Mesothelial cell of epicardium (in vitro differentiated cells): ENCODE measurements at regions not wholly inside any gene's neighbourhood (a gene's known extent, or its start where the extent isn't known, plus 50 kb on each side); places are given as distances from the start of the nearest gene placed in this dataset.

Source experiments
- DNase-seq, 2 experiments: peaks; one replicate each; pipeline ENCODE4 v3.0.0; 2021; ENCODE audit warnings: low spot score in 2 of 2; ENCODE audit not compliant: unreplicated experiment in 2 of 2
- H3K27ac Mint-ChIP-seq: 2 replicates; pipeline ENCODE4 v1.8.0; 2021; ENCODE audit warnings: mixed read lengths
- H3K27me3 Mint-ChIP-seq: 2 replicates; pipeline ENCODE4 v1.8.0; 2021; ENCODE audit warnings: low read depth, mixed read lengths
- H3K36me3 Mint-ChIP-seq: 2 replicates; pipeline ENCODE4 v1.8.0; 2021; ENCODE audit warnings: mixed read lengths
- H3K4me1 Mint-ChIP-seq: 2 replicates; pipeline ENCODE4 v1.8.0; 2021; ENCODE audit warnings: mixed read lengths
- H3K4me3 Mint-ChIP-seq: 2 replicates; pipeline ENCODE4 v1.8.0; 2021; ENCODE audit warnings: mild to moderate bottlenecking, moderate library complexity, mixed read lengths
- H3K9me3 Mint-ChIP-seq: 2 replicates; pipeline ENCODE4 v1.8.0; 2021; ENCODE audit warnings: mixed read lengths
- CTCF ChIP-seq: fragments of 200-600 bp; sonication (generic); IDR thresholded peaks from one replicate; pipeline ENCODE4 v1.5.0; 2021; ENCODE audit warnings: antibody characterized with exemption; ENCODE audit not compliant: unreplicated experiment

DNA sequence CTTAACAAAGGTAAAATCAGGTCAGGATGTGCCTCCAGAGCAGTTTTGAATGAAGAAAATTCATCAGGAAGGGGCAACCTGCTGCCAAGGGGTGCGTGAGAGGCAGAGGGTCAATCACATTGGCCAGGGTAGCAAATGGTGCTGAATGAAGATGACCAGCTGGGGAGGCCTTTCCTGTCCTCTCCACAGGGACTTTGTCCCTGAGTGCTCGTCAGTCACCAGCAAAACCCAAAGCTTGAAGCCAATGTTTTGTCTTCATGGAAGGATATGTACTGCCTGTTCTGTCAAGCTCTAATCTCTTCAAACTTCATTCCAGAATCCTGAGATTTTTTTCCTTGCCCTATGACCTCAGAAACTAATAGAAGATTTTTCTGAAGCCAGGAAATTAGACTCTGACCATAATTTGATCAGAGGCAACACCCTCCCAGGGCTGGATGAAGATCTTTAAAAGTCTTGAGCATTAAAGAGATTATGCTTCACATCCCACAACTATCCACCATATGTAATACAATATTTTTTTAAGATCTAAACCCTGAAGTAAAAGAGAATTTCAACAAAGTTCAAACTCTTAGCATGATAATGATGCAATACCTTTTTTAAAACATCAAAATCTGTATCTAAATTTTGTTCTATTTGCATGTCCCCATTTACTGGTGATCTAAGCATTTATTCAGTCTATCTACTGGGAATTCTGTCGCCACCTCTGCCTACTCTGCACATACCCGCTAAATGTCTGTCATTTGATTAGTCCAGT lies 243.0 kb downstream of the SNX13 start:
- no peaks in the 10 kb centered on the region for H3K27me3 Mint-ChIP-seq
- TF ChIP-seq CTCF, result no peak
- no peak overlapping the region for H3K4me3 Mint-ChIP-seq
- peaks cover 35% of the 10 kb centered on the region for H3K36me3 Mint-ChIP-seq
- peaks cover 18% of the 10 kb centered on the region for H3K4me1 Mint-ChIP-seq
- peaks cover 54% of the 10 kb centered on the region for H3K9me3 Mint-ChIP-seq
- peak overlapping the region; percentile 81 for H3K27ac Mint-ChIP-seq
- DNase-seq, result no peak

DNA sequence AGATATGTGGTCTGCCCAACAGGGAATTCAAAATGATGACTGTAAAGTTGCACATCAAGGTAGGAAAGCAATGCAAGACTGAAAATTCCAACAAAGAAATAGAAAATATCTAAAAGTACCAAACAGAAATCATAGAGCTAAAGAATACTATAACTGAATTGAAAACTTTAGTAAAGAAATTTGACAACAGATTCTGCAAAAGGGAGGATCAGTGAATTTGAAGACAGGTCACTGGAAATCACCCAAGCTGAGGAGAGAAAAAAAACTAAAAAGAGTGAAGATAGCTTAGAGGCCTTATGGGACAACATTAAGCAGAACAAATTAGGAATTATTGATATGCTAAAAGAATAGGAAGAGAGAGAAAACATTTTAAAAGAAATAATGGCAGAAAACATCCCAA lies 240.6 kb downstream of the SNX13 start:
- H3K27me3 Mint-ChIP-seq, result no peaks in the 10 kb centered on the region
- no peak for TF ChIP-seq CTCF
- DNase-seq, result no peak
- peaks cover 43% of the 10 kb centered on the region for H3K36me3 Mint-ChIP-seq
- H3K27ac Mint-ChIP-seq, result no peak overlapping the region
- H3K4me3 Mint-ChIP-seq, result no peak overlapping the region
- peaks cover 18% of the 10 kb centered on the region for H3K4me1 Mint-ChIP-seq
- H3K9me3 Mint-ChIP-seq, result peaks cover 57% of the 10 kb centered on the region

DNA sequence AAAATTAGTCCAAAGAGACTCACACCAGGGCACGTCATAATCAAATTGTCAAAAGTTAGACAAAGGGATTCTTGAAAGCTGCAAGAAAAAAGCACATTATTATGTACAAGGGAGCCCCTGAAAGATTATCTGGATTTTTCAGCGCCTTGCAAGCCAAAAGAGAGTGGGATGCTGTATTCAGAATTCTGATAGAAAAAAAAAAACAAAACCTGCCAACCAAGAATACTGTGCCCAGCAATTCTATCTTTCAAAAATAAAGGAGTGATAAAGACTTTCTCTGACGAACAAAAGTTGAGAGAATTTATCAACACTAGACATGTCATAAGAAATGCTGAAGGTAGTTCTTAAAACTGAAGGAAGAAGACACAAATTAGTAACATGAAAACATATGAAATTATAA lies 240.2 kb downstream of the SNX13 start:
- Mint-ChIP-seq H3K27me3 (peaks cover 2% of the 10 kb centered on the region), H3K27ac (no peak overlapping the region), H3K4me1 (peaks cover 18% of the 10 kb centered on the region), H3K36me3 (peaks cover 43% of the 10 kb centered on the region), H3K9me3 (peaks cover 57% of the 10 kb centered on the region), H3K4me3 (no peak overlapping the region)
- no peak for DNase-seq
- no peak for TF ChIP-seq CTCF

GRCh38 chr7:17706275-17706674 lies 234.0 kb downstream of the SNX13 start:
- no peak for DNase-seq
- Mint-ChIP-seq H3K4me1 (peaks cover 23% of the 10 kb centered on the region), H3K9me3 (peaks cover 21% of the 10 kb centered on the region), H3K4me3 (no peak overlapping the region), H3K27ac (peak overlapping the region; percentile 78), H3K27me3 (peaks cover 2% of the 10 kb centered on the region), H3K36me3 (peaks cover 14% of the 10 kb centered on the region)
- no peak for TF ChIP-seq CTCF

- peaks cover 23% of the 10 kb centered on the region for H3K4me1 Mint-ChIP-seq
- H3K36me3 Mint-ChIP-seq, result peaks cover 11% of the 10 kb centered on the region
- no peak overlapping the region for H3K4me3 Mint-ChIP-seq
- TF ChIP-seq CTCF, result peak; percentile 49
- peak overlapping the region; percentile 78 for H3K27ac Mint-ChIP-seq
- peak in 1 of 2 experiments; percentile 45 for DNase-seq
- peaks cover 17% of the 10 kb centered on the region for H3K9me3 Mint-ChIP-seq
- peaks cover 2% of the 10 kb centered on the region for H3K27me3 Mint-ChIP-seq
Observed at GRCh38 chr7:17706734-17707133, 233.6 kb downstream of the SNX13 start.
